ENCODE measurements at regions not wholly inside any gene's neighbourhood (a gene's known extent, or its start where the extent isn't known, plus 50 kb on each side); places are given as distances from the start of the nearest gene placed in this dataset.

GRCh38 chr10:63010203-63010602 is 122.9 kb upstream of the NRBF2 start:
- TF ChIP-seq POLR2A (IDR thresholded peaks at IDR 0.05) = no peak
- TF ChIP-seq CTCF (IDR thresholded peaks at IDR 0.05) = no peak
